ENCODE measurements at regions not wholly inside any gene's neighbourhood (a gene's known extent, or its start where the extent isn't known, plus 50 kb on each side); places are given as distances from the start of the nearest gene placed in this dataset.

- Histone ChIP-seq H3K9me2 (ENCODE audit: insufficient read depth) (no peaks in the 10 kb centered on the region), H4K20me1 (replicated peaks; ENCODE audit: insufficient read depth) (no peaks in the 10 kb centered on the region), H3K4me1 (ENCODE audit: insufficient read depth) (peaks cover 35% of the 10 kb centered on the region), H3K4me3 (no peak overlapping the region), H2AFZ (no peak overlapping the region), H3K79me2 (replicated peaks; ENCODE audit: insufficient read depth) (no peaks in the 10 kb centered on the region), H3F3A (replicated peaks; ENCODE audit: low read depth) (no peaks in the 10 kb centered on the region), H3K27ac (ENCODE audit: low read depth) (no peak overlapping the region), H3K36me3 (ENCODE audit: insufficient read depth) (no peaks in the 10 kb centered on the region), H3K4me2 (no peak overlapping the region), H3K27me3 (ENCODE audit: insufficient read depth) (no peaks in the 10 kb centered on the region)
- peaks cover 3% of the 10 kb centered on the region for H3K27me3 Mint-ChIP-seq (ENCODE audit: insufficient read depth, low read depth, poor library complexity)
- H3K9me3 Mint-ChIP-seq: no peaks in the 10 kb centered on the region; the same call in 2 of the 3 replicates
- peaks cover 46% of the 10 kb centered on the region for H3K4me1 Mint-ChIP-seq
- TF ChIP-seq ZNF331 (CRISPR knock-in tag; IDR thresholded peaks at IDR 0.05; ENCODE audit: low read depth): no peak
- TF ChIP-seq EZH2phosphoT487 (IDR thresholded peaks at IDR 0.05; ENCODE audit: unreplicated experiment): no peak
- no peak for TF ChIP-seq ZNF114 (CRISPR knock-in tag; IDR thresholded peaks at IDR 0.05)
- no peak for TF ChIP-seq JUNB (IDR thresholded peaks at IDR 0.05; ENCODE audit: unreplicated experiment)
- 0 out of 2 replicates have a peak overlapping the region, but pooled peaks have one; percentile 17 for H3K27ac Mint-ChIP-seq
- DNase-seq (ENCODE audit: low spot score) (no peak), ATAC-seq (no peak; the same call in 2 of the 3 replicates)
- no peaks in the 10 kb centered on the region for H3K36me3 Mint-ChIP-seq (ENCODE audit: low read depth)
- H3K4me3 Mint-ChIP-seq: no peak overlapping the region
These were observed 288.6 kb upstream of the PWP1 start for GRCh38 chr12:107396991-107397390.

- peaks cover 46% of the 10 kb centered on the region for H3K4me1 Mint-ChIP-seq
- DNase-seq (ENCODE audit: low spot score): no peak
- peak overlapping the region; percentile 4; the same call in 1 of the 2 replicates for H3K27ac Mint-ChIP-seq
- no peaks in the 10 kb centered on the region for H3K27me3 ChIP-seq (ENCODE audit: insufficient read depth)
- H3K9me3 Mint-ChIP-seq: no peaks in the 10 kb centered on the region
- no peaks in the 10 kb centered on the region for H3K36me3 Mint-ChIP-seq (ENCODE audit: low read depth)
- peaks cover 35% of the 10 kb centered on the region for H3K4me1 ChIP-seq (ENCODE audit: insufficient read depth)
- H2AFZ ChIP-seq: no peak overlapping the region
- 0 out of 2 replicates have a peak overlapping the region, but pooled peaks have one; percentile 16 for H3K4me2 ChIP-seq
- H4K20me1 ChIP-seq (replicated peaks; ENCODE audit: insufficient read depth): no peaks in the 10 kb centered on the region
- no peaks in the 10 kb centered on the region for H3K79me2 ChIP-seq (replicated peaks; ENCODE audit: insufficient read depth)
- H3F3A ChIP-seq (replicated peaks; ENCODE audit: low read depth): no peaks in the 10 kb centered on the region
- H3K9me2 ChIP-seq (ENCODE audit: insufficient read depth): no peaks in the 10 kb centered on the region
- no peaks in the 10 kb centered on the region for H3K36me3 ChIP-seq (ENCODE audit: insufficient read depth)
- H3K4me3 Mint-ChIP-seq: no peak overlapping the region
- peak; percentile 36 for ATAC-seq
- no peak overlapping the region for H3K27ac ChIP-seq (ENCODE audit: low read depth)
- H3K27me3 Mint-ChIP-seq (ENCODE audit: insufficient read depth, low read depth, poor library complexity): peaks cover 2% of the 10 kb centered on the region
- no peak overlapping the region for H3K4me3 ChIP-seq
- TF ChIP-seq ZNF114 (CRISPR knock-in tag; IDR thresholded peaks at IDR 0.05): no peak
- TF ChIP-seq CTCF (conservative IDR thresholded peaks at IDR 0.05; ENCODE audit: low read depth in 2 of 2): no peak
- no peak for TF ChIP-seq JUNB (IDR thresholded peaks at IDR 0.05; ENCODE audit: unreplicated experiment)
- no peak for TF ChIP-seq NANOG (IDR thresholded peaks at IDR 0.05; ENCODE audit: borderline replicate concordance)
- TF ChIP-seq ZNF462 (CRISPR knock-in tag; IDR thresholded peaks at IDR 0.05): no peak
- no peak for TF ChIP-seq STAT1 (IDR thresholded peaks at IDR 0.05; ENCODE audit: unreplicated experiment)
- TF ChIP-seq ETS1 (IDR thresholded peaks at IDR 0.05): no peak
- TF ChIP-seq ZNF331 (CRISPR knock-in tag; IDR thresholded peaks at IDR 0.05; ENCODE audit: low read depth): no peak
- TF ChIP-seq POLR2AphosphoS5 (IDR thresholded peaks at IDR 0.05; ENCODE audit: low read depth): no peak
These were observed 287.6 kb upstream of the PWP1 start for GRCh38 chr12:107397890-107398500.

All from GM23338 (cell line).